B cell (primary cell): ENCODE measurements at regions not wholly inside any gene's neighbourhood (a gene's known extent, or its start where the extent isn't known, plus 50 kb on each side); places are given as distances from the start of the nearest gene placed in this dataset.

Experiments used
- ATAC-seq: fragments of 200-7000 bp; cut with Tn5 transposase; one replicate; pipeline ENCODE4 v1.10.0; 2021; ENCODE audit warnings: low read depth, mild to moderate bottlenecking, moderate number of reproducible peaks, moderate library complexity
- CTCF ChIA-PET: fragments of 350-600 bp; sonication (Branson Sonifier 250); formaldehyde crosslinking; loops from one replicate; lab custom pipeline; 2021; ENCODE audit warnings: antibody characterized with exemption, inconsistent platforms; lab: Charles Lee
- POLR2A ChIA-PET: fragments of 350-600 bp; sonication (Branson Sonifier 250); formaldehyde crosslinking; loops from one replicate; lab custom pipeline; 2021; ENCODE audit warnings: antibody characterized with exemption; lab: Charles Lee
- DNase-seq: peaks from one replicate; pipeline ENCODE4 v3.0.0; 2013
- H2AFZ ChIP-seq: 2 replicates; pipeline ENCODE4 v1.6.1; 2012; ENCODE audit warnings: mild to moderate bottlenecking, low read depth, low read length; ENCODE audit not compliant: insufficient read depth, poor library complexity, severe bottlenecking
- H3K27ac ChIP-seq, 2 donors: 1 replicate in 1 of 2; 2 replicates in 1 of 2; pipeline ENCODE4 v1.5.1; 2012 to 2013; ENCODE audit warnings: low read length in 2 of 2, mild to moderate bottlenecking in 2 of 2, moderate library complexity in 1 of 2
- H3K27me3 ChIP-seq, 4 experiments: fragments of 200-600 bp in 1 of 4; sonication (generic) in 1 of 4; replicated peaks in 1 of 4; 1 replicate in 2 of 4; 2 replicates in 2 of 4; pipeline versions ENCODE4 v1.6.1 to v1.7.0; 2013 to 2016; ENCODE audit warnings: low read length in 3 of 4, mild to moderate bottlenecking in 2 of 4, mixed read lengths in 1 of 4, moderate library complexity in 1 of 4; ENCODE audit not compliant: insufficient read depth in 4 of 4, control insufficient read depth in 3 of 4; ENCODE audit errors: control extremely low read depth in 1 of 4
- H3K36me3 ChIP-seq, 2 experiments: replicated peaks in 1 of 2; 1 replicate in 1 of 2; 2 replicates in 1 of 2; pipeline versions ENCODE4 v1.6.1 to v1.7.1; 2013; ENCODE audit warnings: low read length in 1 of 2; ENCODE audit not compliant: insufficient read depth in 2 of 2, control insufficient read depth in 1 of 2; ENCODE audit errors: control extremely low read depth in 1 of 2, extremely low read depth in 1 of 2
- H3K4me1 ChIP-seq, 2 donors: fragments of 200-600 bp in 1 of 2; sonication (generic) in 1 of 2; 1 replicate in 1 of 2; 2 replicates in 1 of 2; pipeline versions ENCODE4 v1.5.1 to v1.6.1; 2013 to 2017; ENCODE audit warnings: low read length in 2 of 2; ENCODE audit not compliant: control insufficient read depth in 2 of 2, insufficient read depth in 2 of 2
- H3K4me2 ChIP-seq: replicated peaks from 2 replicates; pipeline ENCODE3; 2012; ENCODE audit warnings: mild to moderate bottlenecking, low read depth, low read length; ENCODE audit not compliant: poor library complexity, severe bottlenecking
- H3K4me3 ChIP-seq, 5 experiments: fragments of 200-600 bp in 1 of 5; sonication (generic) in 1 of 5; 1 replicate in 3 of 5; 2 replicates in 2 of 5; pipeline versions ENCODE4 v1.5.1 to v1.7.0; 2011 to 2016; ENCODE audit warnings: low read length in 4 of 5, mild to moderate bottlenecking in 4 of 5, low read depth in 2 of 5, control low read depth in 1 of 5, moderate library complexity in 1 of 5; ENCODE audit not compliant: insufficient read depth in 1 of 5; ENCODE audit errors: control extremely low read depth in 1 of 5, extremely low read depth in 1 of 5
- H3K79me2 ChIP-seq: fragments of 200-600 bp; sonication (generic); one replicate; pipeline ENCODE4 v1.6.0; 2016; ENCODE audit warnings: low read length; ENCODE audit not compliant: control insufficient read depth, insufficient read depth
- H3K9ac ChIP-seq: fragments of 200-600 bp; sonication (generic); 2 replicates; pipeline ENCODE4 v1.6.1; 2017; ENCODE audit warnings: mild to moderate bottlenecking, low read length, moderate library complexity
- H3K9me3 ChIP-seq, 3 donors: one replicate each; pipeline versions ENCODE4 v1.6.1 to v1.7.1; 2013; ENCODE audit warnings: low read length in 2 of 3; ENCODE audit not compliant: control insufficient read depth in 2 of 3, insufficient read depth in 1 of 3; ENCODE audit errors: control extremely low read depth in 1 of 3
- H4K20me1 ChIP-seq: 2 replicates; pipeline ENCODE4 v1.6.0; 2012; ENCODE audit warnings: mild to moderate bottlenecking, low read length; ENCODE audit not compliant: insufficient read depth, control insufficient read depth, poor library complexity, severe bottlenecking
- H3K27ac Mint-ChIP-seq: one replicate; pipeline ENCODE4 v1.8.0; 2021; ENCODE audit warnings: mixed read lengths
- H3K27me3 Mint-ChIP-seq: one replicate; pipeline ENCODE4 v1.8.0; 2021; ENCODE audit warnings: mixed read lengths
- H3K4me1 Mint-ChIP-seq: one replicate; pipeline ENCODE4 v1.8.0; 2021; ENCODE audit warnings: mixed read lengths
- H3K4me3 Mint-ChIP-seq: one replicate; pipeline ENCODE4 v1.8.0; 2021; ENCODE audit warnings: mixed read lengths
- H3K9me3 Mint-ChIP-seq: one replicate; pipeline ENCODE4 v1.8.0; 2022; ENCODE audit warnings: mixed read lengths; ENCODE audit not compliant: insufficient read depth
- EZH2 ChIP-seq: IDR thresholded peaks from 2 replicates; pipeline ENCODE4 v1.6.1; 2012; ENCODE audit warnings: borderline replicate concordance, low read depth, mild to moderate bottlenecking, moderate library complexity, low read length; ENCODE audit not compliant: insufficient read depth, poor library complexity, severe bottlenecking
- WGBS: methylation state at CpG from one replicate; pipeline ENCODE4 v1.1.5; 2013; ENCODE audit warnings: missing lambda C conversion rate; ENCODE audit not compliant: insufficient coverage; 5-methylcytosine and 5-hydroxymethylcytosine counted together
- intact Hi-C: fragments of 100-400 bp; cut with micrococcal nuclease; formaldehyde crosslinking; loops from one replicate; pipeline ENCODE4 v1.10.0; 2022
- TF ChIP-seq, protein P1 (sequence below): fragments of 200-600 bp; IDR thresholded peaks from one replicate; pipeline ENCODE4 v1.8.0; 2022; ENCODE audit warnings: antibody characterized with exemption, mild to moderate bottlenecking

DNA sequence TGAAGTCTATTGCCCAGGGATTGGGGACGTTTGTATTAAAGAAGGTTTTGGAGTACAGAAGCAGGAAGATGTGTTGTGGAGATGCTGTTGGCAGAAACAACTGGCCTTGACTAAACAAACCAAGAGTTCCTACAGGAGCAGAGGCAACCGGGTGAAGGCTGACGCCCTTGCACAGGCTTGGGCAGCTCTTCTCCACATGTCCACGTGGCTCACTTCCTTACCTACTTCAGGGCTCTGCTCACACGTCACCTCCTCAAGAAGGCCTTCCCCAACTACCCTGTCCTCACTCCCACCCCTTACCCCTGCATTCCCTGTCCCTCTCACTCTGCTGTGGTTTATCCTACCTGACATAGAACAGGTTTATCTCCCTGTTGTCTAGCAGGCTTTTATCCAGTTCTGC is 59.9 kb upstream of the JAZF1 start:
- H3K4me3 Mint-ChIP-seq: no peak overlapping the region
- H3K4me2 ChIP-seq: no peak overlapping the region
- no peaks in the 10 kb centered on the region for H3K9me3 ChIP-seq
- H3K4me1 Mint-ChIP-seq: peaks cover 8% of the 10 kb centered on the region
- H3K4me1 ChIP-seq: peaks cover 2 to 6% of the 10 kb centered on the region in 2 donors
- no peaks in the 10 kb centered on the region for H3K27me3 Mint-ChIP-seq
- H3K79me2 ChIP-seq: no peaks in the 10 kb centered on the region
- H3K36me3 ChIP-seq: no peaks in the 10 kb centered on the region
- no peak overlapping the region for H3K27ac ChIP-seq
- H3K27me3 ChIP-seq: no peaks in the 10 kb centered on the region
- no peak overlapping the region for H3K4me3 ChIP-seq
- CTCF ChIA-PET: no interaction called here
- no peak for DNase-seq
- H3K27ac Mint-ChIP-seq: no peak overlapping the region
- intact Hi-C loops: no loop called here
- H2AFZ ChIP-seq: no peak overlapping the region
- no peaks in the 10 kb centered on the region for H3K9me3 Mint-ChIP-seq
- no peak overlapping the region for H3K9ac ChIP-seq
- no peak for ATAC-seq
- no peak for TF ChIP-seq EZH2
- TF ChIP-seq, protein P1, sequence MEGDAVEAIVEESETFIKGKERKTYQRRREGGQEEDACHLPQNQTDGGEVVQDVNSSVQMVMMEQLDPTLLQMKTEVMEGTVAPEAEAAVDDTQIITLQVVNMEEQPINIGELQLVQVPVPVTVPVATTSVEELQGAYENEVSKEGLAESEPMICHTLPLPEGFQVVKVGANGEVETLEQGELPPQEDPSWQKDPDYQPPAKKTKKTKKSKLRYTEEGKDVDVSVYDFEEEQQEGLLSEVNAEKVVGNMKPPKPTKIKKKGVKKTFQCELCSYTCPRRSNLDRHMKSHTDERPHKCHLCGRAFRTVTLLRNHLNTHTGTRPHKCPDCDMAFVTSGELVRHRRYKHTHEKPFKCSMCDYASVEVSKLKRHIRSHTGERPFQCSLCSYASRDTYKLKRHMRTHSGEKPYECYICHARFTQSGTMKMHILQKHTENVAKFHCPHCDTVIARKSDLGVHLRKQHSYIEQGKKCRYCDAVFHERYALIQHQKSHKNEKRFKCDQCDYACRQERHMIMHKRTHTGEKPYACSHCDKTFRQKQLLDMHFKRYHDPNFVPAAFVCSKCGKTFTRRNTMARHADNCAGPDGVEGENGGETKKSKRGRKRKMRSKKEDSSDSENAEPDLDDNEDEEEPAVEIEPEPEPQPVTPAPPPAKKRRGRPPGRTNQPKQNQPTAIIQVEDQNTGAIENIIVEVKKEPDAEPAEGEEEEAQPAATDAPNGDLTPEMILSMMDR: no peak
- H4K20me1 ChIP-seq: no peaks in the 10 kb centered on the region
- WGBS: 95% methylated on average over 4 of the region's 5 CpGs
- POLR2A ChIA-PET: no interaction called here

DNA sequence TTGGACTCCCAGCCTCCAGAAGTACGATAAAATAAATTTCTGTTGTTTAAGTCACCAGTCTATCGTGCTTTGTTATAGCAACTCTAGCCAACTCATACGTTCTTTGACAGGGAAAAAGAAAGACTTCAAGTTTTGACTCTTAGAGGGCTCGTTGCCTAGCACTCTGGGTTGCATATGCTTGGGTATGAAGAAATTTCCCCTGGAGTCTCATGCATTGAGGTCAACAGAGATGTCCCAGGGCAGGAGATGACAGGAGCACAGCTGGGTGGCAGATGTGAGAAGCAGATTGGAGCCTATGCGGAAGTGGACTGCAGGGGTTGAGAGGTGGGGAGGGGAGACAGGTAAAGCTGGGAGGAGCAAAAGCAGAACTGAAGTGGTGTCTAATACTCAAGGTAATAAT is 63.3 kb upstream of the JAZF1 start:
- no peak overlapping the region for H3K4me3 ChIP-seq
- H3K9me3 Mint-ChIP-seq: no peaks in the 10 kb centered on the region
- intact Hi-C loops: no loop called here
- 98% methylated on average over 5 of the region's 5 CpGs for WGBS
- H3K4me1 Mint-ChIP-seq: peaks cover 8% of the 10 kb centered on the region
- H3K4me3 Mint-ChIP-seq: no peak overlapping the region
- H3K27me3 ChIP-seq: no peaks in the 10 kb centered on the region
- no peak overlapping the region for H3K9ac ChIP-seq
- no peaks in the 10 kb centered on the region for H4K20me1 ChIP-seq
- POLR2A ChIA-PET: no interaction called here
- H3K36me3 ChIP-seq: no peaks in the 10 kb centered on the region
- no peaks in the 10 kb centered on the region for H3K79me2 ChIP-seq
- CTCF ChIA-PET: no interaction called here
- no peaks in the 10 kb centered on the region for H3K9me3 ChIP-seq
- H3K27me3 Mint-ChIP-seq: no peaks in the 10 kb centered on the region
- H3K4me1 ChIP-seq: peaks cover 2 to 6% of the 10 kb centered on the region in 2 donors
- no peak overlapping the region for H3K27ac Mint-ChIP-seq
- TF ChIP-seq, protein P1: no peak
- no peak for TF ChIP-seq EZH2
- DNase-seq: no peak
- no peak overlapping the region for H2AFZ ChIP-seq
- ATAC-seq: no peak
- no peak overlapping the region for H3K4me2 ChIP-seq
- no peak overlapping the region for H3K27ac ChIP-seq
